GM13976 (cell line): ENCODE measurements at regions not wholly inside any gene's neighbourhood (a gene's known extent, or its start where the extent isn't known, plus 50 kb on each side); places are given as distances from the start of the nearest gene placed in this dataset.

ENCODE experiments used
- DNase-seq: peaks from one replicate; pipeline ENCODE4 v3.0.0; 2012; ENCODE audit warnings: low spot score
- CTCF ChIP-seq: IDR thresholded peaks from 2 replicates; pipeline ENCODE4 v1.5.1; 2012; ENCODE audit warnings: borderline replicate concordance, mild to moderate bottlenecking; ENCODE audit not compliant: insufficient read depth; ENCODE audit errors: extremely low read depth, missing control alignments, control extremely low read depth
- in situ Hi-C: fragments of 300-500 bp; cut with MboI; formaldehyde crosslinking; loops from one replicate; pipeline ENCODE4 v1.12.0; 2022; ENCODE audit warnings: low sequenced_read_pairs, mixed read lengths, inconsistent platforms; ENCODE audit not compliant: unreplicated experiment

GRCh38 chr11:127061947-127062346 is 61.4 kb upstream of the KIRREL3 start:
- no peak for TF ChIP-seq CTCF
- in situ Hi-C loops: no loop called here
- no peak for DNase-seq

- DNase-seq: no peak
- no peak for TF ChIP-seq CTCF
- in situ Hi-C loops: no loop called here
Observed at GRCh38 chr11:127059750-127060149, 59.2 kb upstream of the KIRREL3 start.

- TF ChIP-seq CTCF: no peak
- no peak for DNase-seq
- in situ Hi-C loops: no loop called here
Observed at GRCh38 chr11:127059286-127059685, 58.7 kb upstream of the KIRREL3 start.

GRCh38 chr11:127058524-127058923 is 58.0 kb upstream of the KIRREL3 start:
- in situ Hi-C loops: no loop called here
- DNase-seq: no peak
- no peak for TF ChIP-seq CTCF

- no peak for TF ChIP-seq CTCF
- in situ Hi-C loops: no loop called here
- no peak for DNase-seq
Observed at GRCh38 chr11:127057126-127057525, 56.6 kb upstream of the KIRREL3 start.

- no peak for TF ChIP-seq CTCF
- in situ Hi-C loops: no loop called here
- no peak for DNase-seq
Observed at GRCh38 chr11:127056338-127056971, 55.9 kb upstream of the KIRREL3 start.
